GM23338 (cell line): ENCODE measurements at regions not wholly inside any gene's neighbourhood (a gene's known extent, or its start where the extent isn't known, plus 50 kb on each side); places are given as distances from the start of the nearest gene placed in this dataset.

Experiments used
- CTCF ChIP-seq, 2 experiments: fragments of 200-600 bp in 1 of 2; sonication (generic) in 1 of 2; conservative IDR thresholded peaks; 2 replicates each; pipeline versions ENCODE4 v1.5.1 to v1.6.1; 2016 to 2017; ENCODE audit warnings: antibody characterized with exemption in 2 of 2, low read depth in 2 of 2, mild to moderate bottlenecking in 2 of 2, moderate library complexity in 1 of 2
- EZH2phosphoT487 ChIP-seq: fragments of 200-600 bp; sonication (generic); IDR thresholded peaks from one replicate; pipeline ENCODE4 v1.8.1; 2018; ENCODE audit warnings: antibody characterized with exemption; ENCODE audit not compliant: unreplicated experiment
- POLR2AphosphoS5 ChIP-seq: IDR thresholded peaks from 2 replicates; pipeline ENCODE4 v1.6.1; 2016; ENCODE audit warnings: antibody characterized with exemption, low read depth
- ZNF462 ChIP-seq: fragments of 250-450 bp; sonication (Bioruptor Pico); IDR thresholded peaks from 2 replicates; pipeline ENCODE4 v1.5.0; 2020; ENCODE audit warnings: mild to moderate bottlenecking, moderate library complexity

DNA sequence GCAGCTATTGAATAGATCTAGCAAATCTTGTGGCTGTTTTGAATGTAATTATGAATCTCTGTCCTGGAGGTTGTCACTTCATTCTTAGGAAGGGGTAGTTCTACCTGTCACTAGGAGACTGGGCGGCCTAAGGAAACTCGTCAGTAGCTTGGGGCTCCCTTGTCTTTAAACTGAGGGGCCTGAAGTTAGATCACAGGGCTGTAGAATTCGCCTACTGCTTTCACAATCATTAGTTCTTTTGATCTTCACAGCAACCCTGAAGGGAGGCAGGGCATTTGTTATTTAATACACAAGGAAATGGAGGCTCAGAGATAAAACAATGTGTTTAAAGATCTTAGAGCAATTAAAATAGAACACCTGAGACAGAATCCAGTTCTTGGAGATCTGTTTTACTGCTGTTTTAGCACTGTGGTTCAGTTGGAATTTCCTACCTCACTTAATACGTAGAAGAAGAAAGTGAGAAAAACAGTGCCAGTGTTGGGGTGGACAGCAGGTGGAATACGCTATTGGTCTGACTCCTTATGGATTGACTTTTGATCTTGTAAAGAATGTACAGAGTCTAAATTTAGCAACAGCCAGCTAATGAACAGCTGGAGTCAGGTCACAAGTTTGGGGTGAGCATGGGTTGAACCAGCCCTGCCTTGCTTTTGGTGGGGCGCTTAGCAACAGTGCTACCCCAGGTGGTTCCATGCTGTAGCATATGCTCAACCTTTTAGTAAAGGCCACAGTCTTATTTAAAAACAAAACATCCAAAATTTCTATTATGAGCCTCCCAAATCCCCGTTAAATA is 71.4 kb upstream of the BHLHE40 start:
- no peak for TF ChIP-seq POLR2AphosphoS5
- no peak for TF ChIP-seq CTCF (conservative IDR thresholded peaks at IDR 0.05; ENCODE audit: low read depth in 2 of 2)
- no peak for TF ChIP-seq EZH2phosphoT487
- no peak for TF ChIP-seq ZNF462 (CRISPR knock-in tag)
